Cerebellar nuclear complex (tissue), 1 donor: ENCODE measurements at regions not wholly inside any gene's neighbourhood (a gene's known extent, or its start where the extent isn't known, plus 50 kb on each side); places are given as distances from the start of the nearest gene placed in this dataset.
"Not testable (repeated sequence)": the region's sequence is repeated elsewhere in the genome, so short reads cannot be mapped to it uniquely, and the experiment has no call there.

Source experiments
- DNase-seq, 2 experiments: peaks; one replicate each; lab custom pipeline; 2025; lab: John Stamatoyannopoulos, UW

DNA sequence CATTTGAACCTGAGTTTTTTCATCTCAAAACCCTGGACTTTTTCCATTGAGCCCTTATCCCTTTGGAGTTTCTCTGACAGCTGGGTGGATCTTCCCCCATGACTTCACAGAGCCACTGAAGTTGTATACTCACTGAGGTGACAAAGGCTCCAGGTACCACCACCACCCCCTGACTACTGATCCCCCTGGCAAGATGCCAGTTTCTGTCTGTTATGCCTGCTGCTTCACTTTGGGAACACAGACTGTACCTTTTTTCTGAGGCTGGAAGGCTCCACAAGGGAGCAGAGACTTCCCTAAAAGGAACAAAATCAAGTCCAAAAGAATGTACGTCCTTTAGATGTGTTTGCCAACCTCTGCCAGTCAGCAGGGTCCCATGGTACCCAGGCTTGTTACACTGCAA, 160.3 kb upstream of the JADE1 start:
- no peak for DNase-seq

DNA sequence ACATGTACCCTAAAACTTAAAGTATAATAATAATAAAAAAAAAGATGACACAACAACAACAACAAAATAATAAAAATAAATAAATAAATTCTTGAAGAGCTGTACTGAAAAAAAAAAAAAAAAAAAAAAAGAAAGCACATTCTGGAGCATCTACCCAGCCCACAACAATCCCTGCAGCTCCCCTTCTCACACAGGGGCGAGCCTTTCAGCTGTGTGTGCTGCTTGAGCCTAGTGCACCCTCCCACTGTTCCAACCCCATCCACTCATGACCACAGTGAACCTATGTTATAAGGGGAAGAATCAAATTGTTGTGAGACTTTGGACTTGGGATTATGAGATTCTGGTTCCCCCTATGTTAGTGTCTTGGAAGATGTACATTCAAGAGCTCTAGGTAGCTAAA, 161.5 kb upstream of the JADE1 start:
- DNase-seq = no peak

DNA sequence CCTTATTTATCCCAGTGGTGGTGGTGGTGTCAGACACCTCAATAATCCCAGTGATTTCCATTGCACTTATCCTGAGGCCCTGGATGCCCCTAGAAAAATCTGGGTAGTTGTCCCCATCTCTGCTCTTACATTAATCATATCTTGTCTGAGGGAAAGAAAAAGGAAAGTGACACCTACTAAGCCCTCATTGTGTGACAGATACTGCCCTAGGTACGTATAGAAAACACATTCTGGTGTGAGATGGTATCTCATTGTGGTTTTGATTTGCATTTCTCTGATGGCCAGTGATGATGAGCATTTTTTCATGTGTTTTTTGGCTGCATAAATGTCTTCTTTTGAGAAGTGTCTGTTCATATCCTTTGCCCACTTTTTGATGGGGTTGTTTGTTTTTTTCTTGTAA, 162.6 kb upstream of the JADE1 start:
- DNase-seq = not testable (repeated sequence)

DNA sequence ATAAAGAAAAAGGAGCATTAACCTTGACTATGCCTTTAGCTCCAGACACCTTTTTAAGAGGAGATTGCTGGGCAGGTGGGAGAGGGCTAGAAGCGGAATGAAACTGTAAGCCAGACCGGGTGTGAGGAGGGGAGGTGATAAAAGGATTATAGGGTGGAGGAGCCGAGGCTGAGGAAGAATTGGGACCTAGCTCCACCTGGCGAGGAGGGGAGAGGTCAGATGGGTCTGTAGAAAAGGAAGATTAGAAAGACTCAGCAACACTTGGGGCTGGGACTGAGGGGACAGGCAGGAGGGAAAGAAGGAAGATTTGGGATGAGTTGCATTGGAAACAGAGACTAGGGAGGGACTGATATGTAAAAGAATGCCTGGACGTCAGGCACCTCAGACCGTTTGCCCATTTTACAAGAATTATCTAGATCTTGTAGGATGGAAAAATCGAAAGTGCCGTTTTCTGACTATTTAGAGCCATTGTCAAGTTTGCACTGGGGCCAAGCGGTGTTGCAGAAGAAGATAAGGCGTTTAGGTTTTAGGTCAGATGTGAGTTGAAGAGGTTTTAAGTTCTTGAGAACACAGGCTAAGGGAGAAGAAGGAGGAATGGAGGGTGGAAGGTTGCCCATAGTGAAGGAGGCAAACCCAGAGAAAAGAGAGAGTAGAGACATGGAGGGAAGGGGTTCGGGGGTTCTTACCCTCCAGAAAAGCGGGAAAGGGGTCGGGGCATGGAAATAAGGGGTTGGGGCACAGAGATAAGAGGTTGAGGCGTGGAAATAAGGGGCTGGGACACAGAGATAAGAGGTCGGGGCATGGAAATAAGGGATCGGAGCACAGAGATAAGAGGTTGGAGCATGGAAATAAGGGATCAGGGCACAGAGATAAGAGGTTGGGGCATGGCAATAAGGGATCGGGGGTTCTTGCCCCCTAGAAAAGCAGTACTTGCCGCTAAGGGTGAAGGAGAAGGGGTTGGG, 164.5 kb upstream of the JADE1 start:
- DNase-seq = not testable (repeated sequence)

DNA sequence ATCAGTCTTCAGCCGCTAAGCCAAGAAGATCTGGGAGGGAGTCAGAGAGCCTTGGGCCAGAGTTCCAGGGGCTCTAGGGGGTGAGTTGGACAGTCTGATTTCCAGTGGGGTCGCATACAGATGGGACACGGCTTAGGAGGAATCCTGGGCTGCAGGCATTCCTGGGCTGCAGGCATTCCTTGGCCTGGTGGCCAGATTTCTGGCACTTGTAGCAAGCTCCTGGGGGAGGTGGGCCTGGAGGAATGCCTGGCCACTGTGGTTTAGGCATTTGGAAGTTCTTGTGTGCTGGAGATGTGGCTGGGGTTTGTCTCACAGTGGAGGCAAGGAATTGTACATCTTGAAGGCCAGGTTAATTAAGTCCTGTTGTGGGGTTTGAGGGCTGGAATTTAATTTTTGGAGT, 165.4 kb upstream of the JADE1 start:
- not testable (repeated sequence) for DNase-seq

DNA sequence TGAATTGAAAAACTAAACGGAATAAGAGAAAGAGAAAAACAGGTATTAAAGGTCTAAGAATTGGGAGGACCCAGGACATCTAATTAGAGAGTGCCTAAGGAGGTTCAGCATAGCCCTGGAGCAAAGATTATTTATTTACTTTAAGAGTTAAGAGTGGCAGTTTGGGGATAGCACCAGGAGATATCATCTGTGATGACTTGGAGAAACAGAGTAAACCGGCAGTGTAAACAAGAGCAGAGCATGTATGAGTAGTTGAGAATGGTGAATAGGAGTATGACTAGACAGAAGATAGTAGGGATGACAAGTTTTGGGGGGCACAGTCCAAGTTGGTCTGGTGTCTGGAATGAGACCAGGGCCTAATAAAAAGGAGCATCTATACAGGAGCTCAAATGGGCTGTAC, 167.9 kb upstream of the JADE1 start:
- DNase-seq = not testable (repeated sequence)

DNA sequence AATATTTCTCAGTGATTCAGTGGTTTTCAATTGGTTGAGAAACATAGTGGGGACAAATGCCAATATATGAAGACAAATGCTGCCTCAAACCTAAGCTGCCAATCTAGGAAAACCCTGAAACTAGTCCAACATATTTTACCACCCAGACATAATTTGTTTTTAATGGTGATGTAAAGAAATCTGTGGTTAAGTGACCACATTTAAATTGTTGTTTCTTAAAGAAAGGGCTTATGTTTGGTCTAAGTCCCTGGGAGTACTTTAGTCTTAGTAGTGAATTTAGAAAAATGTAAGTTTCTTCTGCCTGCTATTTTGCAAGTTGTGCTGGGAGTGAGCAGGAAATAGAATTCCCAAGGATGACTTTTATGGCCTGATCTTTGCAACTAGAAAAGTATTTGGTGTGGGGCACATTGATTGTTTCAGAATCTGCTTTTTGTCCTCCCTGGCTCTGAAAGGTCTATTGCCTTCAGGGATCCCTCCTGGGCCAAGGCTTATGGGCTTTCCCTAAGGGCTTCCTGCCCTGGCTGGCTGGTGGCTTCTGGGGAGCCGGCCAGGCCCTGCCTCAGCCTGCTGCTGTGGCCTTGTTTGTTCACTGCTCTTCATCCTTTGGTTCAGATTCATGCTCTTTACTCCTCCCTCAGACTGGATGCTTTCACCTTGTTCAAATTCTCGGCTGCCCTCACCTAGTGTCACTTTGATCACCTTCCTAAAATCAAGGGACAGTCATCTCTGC, 169.8 kb upstream of the JADE1 start:
- no peak for DNase-seq

DNA sequence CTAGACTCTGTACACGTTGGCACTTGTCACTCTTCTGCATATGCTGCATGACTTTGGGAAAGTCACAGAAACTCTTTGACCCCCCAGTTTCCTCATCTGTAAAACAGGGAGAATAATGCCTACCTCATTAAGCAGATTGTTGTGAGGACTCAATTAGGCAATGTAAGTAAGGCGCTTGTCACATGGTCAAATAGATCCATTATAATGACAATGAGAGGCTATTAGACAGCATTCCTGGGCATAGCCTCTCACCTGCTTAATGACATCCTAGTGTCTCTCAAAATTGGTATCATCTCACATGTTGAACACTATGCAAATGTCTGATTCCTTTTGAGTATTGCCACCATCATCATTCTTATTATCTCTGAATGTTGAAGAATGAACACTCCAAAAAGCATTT, 172.6 kb upstream of the JADE1 start:
- no peak for DNase-seq

DNA sequence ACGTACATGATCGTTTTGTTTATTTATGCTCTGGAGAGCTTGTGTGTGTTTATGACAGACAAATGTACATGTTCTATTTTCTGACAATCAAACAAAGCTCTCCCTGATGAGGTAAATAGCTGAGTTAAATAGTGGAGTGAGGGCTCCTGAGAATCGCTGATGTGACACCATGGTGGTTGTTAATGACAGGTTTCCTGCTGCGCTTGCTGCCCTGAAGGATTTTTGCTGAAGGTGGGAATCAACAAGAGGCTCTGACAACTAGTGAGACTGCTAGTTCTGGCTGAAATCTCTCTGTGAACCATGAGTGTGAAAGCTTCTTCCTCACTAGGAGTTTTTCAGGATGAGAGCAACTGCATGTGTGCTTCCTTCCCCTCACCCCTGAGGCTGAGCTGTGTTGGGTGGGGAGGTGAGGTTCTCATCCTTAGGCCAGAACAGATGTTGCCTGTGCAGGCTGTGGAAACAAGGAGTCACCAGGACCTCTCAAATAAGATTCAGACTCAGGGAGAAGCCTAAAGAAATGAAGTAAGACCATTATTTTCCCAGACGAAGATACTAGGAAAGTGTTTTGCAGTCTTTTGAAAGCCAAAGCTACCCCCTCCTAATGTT, 173.4 kb upstream of the JADE1 start:
- no peak for DNase-seq

DNA sequence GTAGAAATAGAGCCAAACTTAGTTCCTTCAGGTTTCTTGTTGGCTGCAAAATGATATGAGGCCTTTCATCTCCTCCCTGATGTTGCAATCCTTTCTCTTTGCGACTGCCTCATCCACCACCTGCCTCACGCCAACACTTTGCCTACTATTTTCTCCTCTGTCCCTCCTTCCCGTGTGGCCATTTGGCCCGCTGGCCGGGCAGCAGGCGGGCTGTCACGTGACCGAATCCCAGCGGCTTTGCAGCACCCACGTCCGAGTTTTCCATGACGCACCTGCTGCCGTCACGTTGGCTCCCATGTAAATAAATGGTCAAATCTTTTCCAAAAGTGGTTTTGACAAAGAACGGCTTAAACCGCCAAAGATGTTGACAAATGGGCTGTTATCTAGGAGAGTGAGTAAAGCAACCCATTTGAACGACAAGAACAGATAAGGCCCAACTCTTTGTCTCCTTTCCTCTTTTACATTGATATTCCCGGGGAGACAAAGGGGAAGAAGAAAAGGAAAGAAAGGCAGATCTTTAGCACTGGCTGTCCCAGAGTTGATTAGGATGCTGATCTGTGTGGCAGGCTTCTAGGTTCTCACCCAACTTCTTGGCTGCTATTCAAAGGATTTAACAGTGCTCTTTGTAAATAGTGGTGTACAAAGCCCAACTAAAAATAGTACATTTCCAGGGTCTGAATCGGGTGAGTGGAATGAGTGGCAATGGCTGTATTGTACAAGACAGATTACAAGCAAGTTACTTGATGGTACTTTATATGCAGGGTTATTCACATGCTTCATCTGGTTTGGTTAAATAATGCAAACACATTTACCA, 174.2 kb upstream of the JADE1 start:
- no peak for DNase-seq

DNA sequence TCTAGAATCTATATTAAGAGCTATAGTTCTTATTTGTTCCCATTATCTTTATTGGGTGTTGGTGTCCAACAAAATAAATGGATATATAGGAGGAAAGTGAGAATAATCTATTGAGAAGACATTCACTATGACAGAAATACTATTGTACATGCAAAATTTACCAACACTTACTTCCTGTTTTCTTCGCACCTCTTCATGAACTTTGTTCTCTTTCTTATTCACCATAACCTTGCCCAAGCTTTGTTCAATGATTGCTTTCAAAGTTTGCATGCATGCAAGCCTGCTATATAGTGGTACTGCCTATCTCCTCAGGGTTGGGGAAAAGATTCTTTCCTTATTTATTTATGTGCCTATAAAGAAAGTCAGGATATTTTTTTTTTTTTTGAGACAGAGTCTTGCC, 176.4 kb upstream of the JADE1 start:
- DNase-seq = no peak

DNA sequence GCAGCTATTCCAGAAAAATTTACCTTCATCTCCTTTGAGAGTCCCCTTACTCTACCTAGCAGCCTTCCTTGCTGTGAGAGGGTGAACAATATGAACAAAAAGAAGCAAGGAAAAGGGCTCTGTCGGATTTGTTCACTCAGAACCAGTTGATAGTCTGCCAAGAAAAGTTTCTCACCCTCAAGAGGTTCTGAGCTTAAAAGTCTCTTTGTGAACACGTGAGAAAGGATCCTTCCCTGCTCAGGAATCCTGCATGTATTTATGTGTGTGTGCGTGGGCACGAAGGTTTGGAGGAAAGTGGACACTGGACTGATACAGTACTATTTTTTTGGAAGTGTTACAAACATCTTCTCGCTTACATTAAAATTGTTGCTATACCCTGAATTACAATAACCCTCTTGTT, 178.6 kb upstream of the JADE1 start:
- DNase-seq = no peak

DNA sequence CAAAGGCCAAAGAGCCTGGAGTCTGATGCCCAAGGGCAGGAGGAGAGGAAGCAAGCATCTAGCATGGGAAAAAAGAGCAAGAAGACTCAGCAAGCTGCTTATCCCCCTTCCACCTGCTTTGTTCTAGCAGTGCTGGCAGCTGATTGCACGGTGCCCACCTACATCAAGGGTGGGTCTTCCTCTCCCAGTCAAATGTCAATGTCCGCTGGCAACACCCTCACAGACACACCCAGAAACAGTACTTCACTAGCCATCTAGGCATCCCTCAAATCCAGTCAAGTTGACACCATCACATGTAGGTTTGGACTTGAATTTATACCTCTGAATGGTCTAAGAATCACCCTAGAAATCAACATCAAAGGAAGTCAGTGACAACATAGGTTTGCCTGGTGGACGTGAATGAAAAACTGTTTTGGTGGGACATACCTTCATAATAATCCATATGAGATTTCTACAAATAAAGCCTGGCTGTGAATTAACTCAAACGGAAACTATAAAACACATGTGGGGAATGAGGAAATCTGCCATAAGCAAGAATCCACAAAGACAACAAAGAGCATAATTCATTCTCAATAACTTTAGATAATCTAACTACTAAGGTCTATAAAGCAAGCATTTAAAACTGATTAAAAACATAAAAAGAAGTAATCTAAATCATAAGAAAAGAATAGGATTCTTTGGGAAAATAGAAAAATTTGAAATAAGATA, 185.8 kb upstream of the JADE1 start:
- no peak for DNase-seq

DNA sequence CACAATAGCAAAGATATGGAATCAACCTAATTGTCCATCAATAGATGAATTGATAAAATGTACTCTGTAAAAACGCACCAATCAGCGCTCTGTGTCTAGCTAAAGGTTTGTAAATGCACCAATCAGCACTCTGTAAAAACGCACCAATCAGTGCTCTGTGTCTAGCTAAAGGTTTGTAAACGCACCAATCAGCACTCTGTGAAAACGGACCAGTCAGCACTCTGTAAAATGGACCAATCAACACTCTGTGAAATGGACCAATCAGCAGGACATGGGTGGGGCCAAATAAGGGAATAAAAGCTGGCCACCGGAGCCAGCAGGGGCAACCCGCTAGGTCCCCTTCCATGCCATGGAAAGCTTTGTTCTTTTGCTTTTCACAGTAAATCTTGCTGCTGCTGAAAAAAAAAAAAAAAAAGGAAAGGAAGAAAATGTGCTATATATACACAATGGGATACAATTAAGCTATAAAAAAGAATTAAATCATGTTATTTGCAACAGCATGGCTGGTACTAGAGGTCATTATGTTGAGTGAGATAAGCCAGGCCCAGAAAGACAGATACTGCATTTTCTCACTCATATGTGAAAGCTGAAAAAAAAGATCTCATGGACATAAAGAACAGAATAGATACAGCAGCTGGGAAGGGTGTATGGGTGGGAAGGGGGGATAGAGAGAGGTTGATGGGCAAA, 189.1 kb upstream of the JADE1 start:
- not testable (repeated sequence) for DNase-seq

DNA sequence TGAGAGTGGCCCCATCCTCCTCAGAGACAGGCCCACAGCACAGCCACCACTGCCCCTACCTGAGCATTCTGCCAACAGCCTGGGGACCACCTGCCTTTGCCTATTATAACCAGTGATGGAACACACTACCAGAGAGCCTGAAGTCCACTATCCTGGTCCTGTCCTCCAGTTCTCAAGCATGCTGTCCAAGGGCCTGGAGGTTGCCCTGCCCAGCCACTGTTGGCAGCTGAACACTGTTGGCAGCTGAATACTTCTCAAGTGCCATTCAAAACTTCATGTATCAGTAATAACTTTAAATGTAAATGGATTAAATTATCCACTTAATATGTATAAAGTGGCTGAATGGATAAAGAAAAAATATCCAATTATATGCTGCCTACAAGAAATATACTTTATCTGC, 194.3 kb upstream of the JADE1 start:
- DNase-seq = no peak

DNA sequence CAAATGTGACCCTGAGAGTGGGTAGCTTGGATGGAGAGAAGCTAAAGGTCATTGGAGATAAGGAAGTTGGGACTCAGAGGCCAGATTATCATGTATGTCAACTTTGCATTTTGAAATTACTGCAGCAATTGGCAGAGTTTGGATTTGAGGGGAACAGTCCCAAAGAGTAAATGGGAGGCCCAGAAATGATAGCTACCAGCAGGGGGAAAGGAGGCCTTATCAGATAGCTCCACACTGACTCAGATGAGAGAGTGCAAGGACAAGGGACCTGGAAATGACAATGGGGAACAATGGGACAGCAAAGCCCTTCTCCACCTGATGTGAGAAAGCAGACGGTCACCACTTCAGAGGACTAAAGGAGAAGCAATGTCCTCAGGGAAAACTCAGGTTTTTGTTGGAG, 201.5 kb upstream of the JADE1 start:
- DNase-seq = no peak

DNA sequence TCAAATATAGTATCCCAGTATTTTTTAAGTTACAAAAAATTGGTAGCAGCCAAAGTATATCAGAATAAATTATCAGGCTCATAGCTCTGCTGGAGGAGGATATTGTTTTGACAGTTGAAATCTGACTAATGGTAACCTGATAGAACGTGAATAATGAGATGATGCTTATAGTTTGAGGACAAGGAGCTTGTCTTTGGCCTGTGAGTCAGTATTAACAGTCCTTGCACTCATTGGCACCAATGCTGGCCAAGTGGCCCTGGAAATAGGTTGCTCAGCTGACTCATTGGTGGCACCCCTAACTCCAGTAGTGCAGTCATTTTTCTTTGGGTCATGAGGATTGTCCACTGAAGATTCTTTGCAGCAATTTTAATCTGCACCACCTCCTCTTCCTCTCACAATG, 203.3 kb upstream of the JADE1 start:
- no peak for DNase-seq

DNA sequence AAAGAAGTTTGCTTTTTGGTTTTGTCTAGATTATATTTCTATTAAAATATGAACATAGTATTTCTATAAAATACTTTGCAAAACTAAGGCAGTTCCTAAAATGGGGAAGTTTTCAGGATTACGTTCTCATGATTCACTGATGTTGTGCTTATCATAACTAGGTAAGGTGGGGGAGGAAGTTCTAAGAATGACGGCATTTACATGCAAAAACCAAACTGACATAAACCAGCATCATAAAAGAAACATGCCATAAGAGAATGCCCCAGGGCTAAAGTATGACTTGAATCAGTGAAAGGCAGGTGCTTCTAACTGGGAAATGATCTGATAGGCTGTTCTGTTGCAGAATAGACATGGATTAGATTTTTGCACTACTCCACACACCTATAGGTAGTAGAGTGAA, 204.7 kb upstream of the JADE1 start:
- DNase-seq = no peak

DNA sequence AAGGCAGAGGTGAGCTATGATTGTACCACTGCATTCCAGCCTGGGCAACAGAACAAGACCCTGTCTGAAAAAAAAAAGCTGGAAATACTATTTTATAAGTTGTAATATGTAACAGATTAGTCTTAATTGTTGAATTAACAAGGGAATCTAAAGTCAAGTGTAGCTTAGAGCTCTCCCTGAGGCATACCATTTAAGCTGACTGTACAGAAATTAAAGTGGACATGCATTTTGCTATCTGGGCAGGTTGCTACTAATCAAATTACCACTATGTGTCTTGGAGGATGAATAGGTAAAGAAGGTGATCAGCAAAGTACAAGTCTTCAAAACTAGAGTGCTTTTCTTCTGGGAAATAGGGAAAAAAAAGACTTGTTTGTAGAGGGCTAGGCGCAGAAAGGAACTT, 205.3 kb upstream of the JADE1 start:
- DNase-seq = no peak

DNA sequence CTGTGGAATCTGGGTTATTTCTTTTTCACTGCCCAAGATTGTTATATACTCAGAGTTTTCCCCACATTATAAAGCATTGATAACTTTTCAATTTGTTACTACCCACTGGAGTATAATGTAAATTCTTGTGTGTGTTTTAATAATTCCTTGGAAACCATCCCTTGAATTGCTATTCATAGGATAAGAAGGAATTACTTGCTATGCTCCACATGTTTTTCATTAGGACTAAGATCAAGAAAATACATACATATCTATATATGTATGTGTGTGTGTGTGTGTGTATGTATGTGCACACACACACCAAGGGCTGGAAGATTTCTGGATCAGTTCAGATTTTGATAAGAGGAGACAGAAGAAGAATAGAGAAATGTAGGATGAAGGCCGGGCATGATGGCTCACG, 206.4 kb upstream of the JADE1 start:
- no peak for DNase-seq
